Femur (tissue), 1 donor: ENCODE measurements at regions not wholly inside any gene's neighbourhood (a gene's known extent, or its start where the extent isn't known, plus 50 kb on each side); places are given as distances from the start of the nearest gene placed in this dataset.

ENCODE experiments used
- DNase-seq: peaks from one replicate; pipeline ENCODE4 v3.0.0-alpha.2; 2017

- no peak for DNase-seq
Observed at GRCh38 chr1:78799926-78800325, 150.3 kb downstream of the IFI44 start.

DNA sequence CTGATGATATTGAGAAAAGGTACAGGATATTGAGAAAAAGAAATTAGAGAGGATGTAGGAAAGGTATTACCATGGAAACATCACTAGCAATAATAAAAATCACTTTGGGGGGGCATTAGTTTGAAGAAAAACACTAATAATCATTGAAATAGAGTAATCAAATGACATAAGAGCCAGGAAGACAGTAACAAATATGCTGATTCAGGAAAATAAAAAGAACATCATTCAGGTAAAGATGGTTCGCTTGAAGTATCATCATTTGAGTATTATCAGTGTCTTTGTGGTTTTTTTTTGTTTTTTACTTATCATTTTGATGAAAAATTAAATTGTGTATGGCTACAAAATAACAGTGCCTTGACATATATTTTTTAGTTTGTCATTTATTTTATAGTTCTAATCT lies 164.5 kb downstream of the IFI44 start:
- no peak for DNase-seq

- DNase-seq: no peak
Observed at GRCh38 chr1:78825561-78825960, 175.9 kb downstream of the IFI44 start.

DNA sequence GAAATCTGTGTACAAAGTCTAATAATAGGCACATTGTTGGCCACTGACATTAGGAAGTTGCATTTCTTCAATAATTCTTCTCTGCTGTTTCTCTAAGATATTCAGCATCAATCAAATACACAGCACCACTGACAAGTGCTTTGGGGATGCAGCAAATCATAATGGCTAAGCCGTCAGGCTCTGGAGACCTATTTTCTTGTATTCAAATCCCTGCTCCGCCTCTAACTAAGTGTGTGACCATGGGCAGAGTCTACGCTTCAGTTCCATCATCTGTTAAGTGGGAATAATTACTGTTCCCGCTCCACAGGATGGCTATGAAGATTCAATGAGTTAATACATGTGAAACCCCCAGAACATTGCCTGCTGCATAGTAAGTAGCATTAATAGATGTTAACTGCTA lies 176.9 kb downstream of the ADGRL4 start:
- no peak for DNase-seq

DNA sequence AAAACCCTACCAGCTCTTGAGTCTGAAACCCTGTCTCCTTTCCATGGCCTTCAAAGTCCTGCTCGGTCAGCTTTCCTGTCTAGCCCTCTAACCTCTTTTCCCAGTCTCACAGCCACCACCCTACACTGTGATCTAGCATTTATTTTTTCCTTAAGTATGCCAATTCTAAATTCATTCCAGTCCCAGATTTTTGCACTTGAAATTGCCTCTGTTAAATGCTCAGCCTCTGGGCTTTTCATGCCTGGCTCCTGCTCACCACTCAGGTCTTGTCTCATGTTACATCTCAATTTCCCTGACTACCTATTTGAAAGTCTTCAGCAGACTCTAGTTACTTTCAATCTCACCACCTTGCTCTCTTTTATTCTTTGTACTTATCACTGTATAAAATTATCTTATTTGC lies 176.2 kb downstream of the ADGRL4 start:
- DNase-seq: no peak

DNA sequence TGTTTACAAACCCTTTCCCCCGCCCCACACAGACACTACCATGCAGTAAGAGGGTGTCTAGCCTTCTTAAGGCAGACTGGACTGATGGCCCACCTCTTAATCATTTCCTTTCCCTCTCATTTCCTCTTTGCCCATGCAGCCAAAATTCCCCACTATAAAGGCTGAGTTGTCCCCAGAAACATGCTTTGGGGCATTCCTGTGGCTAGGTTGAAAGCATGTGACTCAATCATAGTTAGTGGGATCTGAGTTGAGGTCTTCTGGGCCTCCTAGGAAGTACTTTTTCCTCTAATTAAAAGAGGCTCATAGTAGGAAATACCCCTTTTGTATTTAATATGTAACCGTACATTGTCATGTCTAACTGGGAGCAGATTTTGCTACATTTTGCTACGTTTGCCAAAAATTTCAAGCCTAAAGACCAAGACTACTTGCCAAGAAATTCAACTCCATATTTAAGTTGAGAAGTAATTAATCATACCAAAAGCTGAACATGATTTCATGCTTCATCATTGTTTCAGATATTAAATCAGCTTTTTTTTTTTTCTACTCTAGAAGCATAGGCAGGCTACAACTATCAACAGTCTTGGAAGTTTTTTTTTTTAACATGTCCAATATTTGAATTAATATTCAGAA lies 174.7 kb downstream of the ADGRL4 start:
- DNase-seq: no peak

DNA sequence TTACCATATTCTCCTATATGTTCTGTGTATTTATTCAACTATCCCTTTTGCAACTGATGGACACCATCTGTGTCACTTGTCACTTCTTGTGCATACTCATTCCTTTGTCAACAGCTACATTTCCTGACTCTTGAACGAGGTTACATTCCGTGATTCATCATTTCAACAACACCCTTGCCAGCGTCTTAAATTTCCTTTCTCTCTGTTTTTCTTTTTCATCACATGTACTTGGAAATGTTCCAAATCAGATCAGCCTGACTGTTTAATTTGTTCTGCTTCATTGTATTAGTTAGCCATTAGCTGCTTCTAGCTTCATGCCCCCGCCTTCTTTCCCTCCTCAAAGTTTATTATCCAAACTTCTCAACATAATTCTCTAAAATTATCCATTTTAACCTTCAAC lies 173.0 kb downstream of the ADGRL4 start:
- DNase-seq: no peak

- no peak for DNase-seq
Observed at GRCh38 chr1:78834201-78834741, 172.3 kb downstream of the ADGRL4 start.

GRCh38 chr1:78836726-78837125 lies 169.8 kb downstream of the ADGRL4 start:
- no peak for DNase-seq

GRCh38 chr1:78839704-78840277 lies 166.7 kb downstream of the ADGRL4 start:
- no peak for DNase-seq
